Head of caudate nucleus (tissue), 42 donors: ENCODE measurements at regions not wholly inside any gene's neighbourhood (a gene's known extent, or its start where the extent isn't known, plus 50 kb on each side); places are given as distances from the start of the nearest gene placed in this dataset.

Experiments used
- DNase-seq, 42 donors: peaks; one replicate each; pipeline versions ENCODE4 v3.0.0 to v3.0.0-alpha.2; 2020 to 2021; ENCODE audit warnings: mixed read lengths in 7 of 42
- intact Hi-C: fragments of 100-400 bp; cut with DNase I; formaldehyde crosslinking; loops from one replicate; pipeline ENCODE4 v1.15.0; 2022

DNA sequence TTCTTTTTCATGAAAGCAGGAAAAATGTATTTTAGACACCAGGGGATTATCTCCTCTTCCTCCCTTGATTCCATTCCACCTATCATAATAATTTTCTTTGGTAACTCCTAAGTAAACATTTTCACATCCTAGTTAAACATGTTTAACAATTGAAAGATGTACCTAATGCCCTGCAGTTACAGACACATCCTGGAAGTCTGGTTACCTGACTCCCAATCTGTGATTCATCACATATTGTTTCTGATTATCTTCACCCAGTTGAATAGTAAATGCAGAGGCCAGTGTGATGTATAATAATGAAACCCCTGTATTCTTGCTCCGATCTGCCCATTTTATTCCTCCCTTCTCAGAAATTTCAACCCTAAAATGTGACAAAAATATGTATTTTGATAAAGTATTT, 1237.6 kb upstream of the LRRTM1 start:
- intact Hi-C loops: no loop called here
- DNase-seq: no peak

DNA sequence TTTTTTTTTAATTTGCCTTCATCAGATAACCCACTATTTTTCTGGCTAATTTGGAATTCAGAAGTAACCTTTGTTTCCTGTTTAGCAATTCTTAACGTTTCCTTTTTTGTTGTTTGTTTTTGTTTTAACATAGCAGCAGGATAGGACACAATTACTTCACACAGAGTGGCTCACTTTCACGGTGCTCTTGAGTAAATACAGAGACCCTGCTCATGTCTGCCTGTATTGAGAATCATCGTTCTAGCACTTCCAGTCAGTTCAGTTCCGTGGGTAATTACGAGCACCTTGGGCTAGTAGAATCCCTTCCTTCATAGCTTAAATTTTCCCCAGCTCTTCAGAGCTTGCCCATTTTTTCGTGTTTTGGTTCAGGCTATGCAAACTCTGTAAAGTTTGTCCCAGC, 1225.4 kb upstream of the LRRTM1 start:
- intact Hi-C loops: no loop called here
- no peak for DNase-seq

GRCh38 chr2:81528852-81529480, 1224.4 kb upstream of the LRRTM1 start:
- intact Hi-C loops: no loop called here
- no peak for DNase-seq

DNA sequence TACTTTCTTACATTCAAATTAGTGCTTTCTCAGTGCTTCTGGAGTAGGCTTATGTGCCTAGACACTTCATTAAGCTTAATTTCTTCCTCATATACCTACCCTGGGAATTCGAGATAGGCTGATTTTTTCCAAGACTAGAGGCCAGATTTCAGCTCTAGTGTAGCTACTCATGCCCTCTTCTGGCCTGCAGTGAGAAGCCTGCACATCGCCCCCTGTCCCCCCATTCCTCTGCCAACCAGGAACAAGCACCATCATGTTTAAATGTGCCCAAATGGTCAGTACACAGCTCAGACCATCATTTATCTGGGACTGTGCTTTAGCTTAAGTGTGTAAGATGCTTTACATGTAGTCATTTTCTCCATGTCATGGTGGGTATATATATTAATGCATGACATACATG, 1218.8 kb upstream of the LRRTM1 start:
- no peak for DNase-seq
- intact Hi-C loops: no loop called here

- intact Hi-C loops: no loop called here
- DNase-seq: no peak
Measured at GRCh38 chr2:81513328-81513727, 1208.8 kb upstream of the LRRTM1 start.

- intact Hi-C loops: no loop called here
- no peak for DNase-seq
Measured at GRCh38 chr2:81505586-81505985, 1201.0 kb upstream of the LRRTM1 start.

DNA sequence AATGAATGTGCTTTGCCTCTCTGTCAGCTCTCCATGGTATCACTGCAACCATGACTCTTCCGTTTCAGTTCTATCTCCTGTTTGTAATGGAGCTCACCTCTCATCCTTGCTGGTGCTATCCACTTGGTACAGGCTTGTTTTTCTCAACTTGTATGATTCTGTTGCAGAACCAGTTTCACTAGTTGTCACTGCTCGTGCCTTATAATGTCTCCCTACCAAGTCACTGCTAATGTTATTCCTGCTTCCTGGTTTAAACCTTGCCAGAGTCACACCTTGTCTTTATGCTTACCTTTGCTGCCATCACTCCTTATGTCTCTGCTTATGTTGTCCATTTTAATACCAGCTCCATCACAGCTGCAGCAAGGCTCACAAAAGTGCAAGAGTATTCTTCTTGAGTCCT, 1191.0 kb upstream of the LRRTM1 start:
- no peak for DNase-seq

DNA sequence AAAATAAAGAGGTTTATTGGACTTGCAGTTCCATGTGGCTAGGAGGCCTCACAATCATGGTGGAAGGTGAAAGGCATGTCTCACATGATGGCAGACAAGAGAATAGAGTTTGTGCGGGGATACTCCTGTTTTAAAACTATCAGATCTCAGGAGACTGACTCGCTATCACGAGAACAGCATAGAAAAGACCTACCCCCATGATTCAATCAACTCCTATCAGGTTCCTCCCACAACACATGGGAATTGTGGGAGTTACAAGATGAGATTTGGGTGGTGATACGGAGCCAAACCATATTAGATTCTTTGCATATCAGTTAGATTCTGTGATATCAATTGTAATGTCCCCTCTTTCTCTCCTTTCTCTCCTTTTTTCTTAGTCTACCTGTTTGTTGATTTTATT, 1178.7 kb upstream of the LRRTM1 start:
- no peak for DNase-seq
- intact Hi-C loops: no loop called here

More for the DNA sequence above, 1191.0 kb upstream of the LRRTM1 start:
- intact Hi-C loops: no loop called here

DNA sequence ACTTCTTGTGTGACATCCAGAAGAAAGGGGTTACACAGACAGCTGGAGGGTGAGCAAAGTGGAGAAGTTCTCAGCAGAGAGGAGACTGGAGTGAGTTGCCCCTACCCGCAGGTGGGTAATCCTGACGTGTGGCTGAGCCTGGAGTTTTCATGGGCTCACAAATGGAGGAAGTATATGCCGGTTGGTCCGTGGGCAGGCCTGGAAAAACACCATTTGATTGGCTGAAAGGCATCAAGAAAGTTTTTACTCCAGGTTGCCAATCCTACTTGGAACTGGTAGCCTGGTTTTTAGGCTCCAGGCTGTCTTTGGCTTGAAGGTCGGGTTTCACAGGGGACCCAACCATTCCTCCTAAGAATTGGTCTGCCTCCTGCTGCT, 1177.4 kb upstream of the LRRTM1 start:
- intact Hi-C loops: no loop called here
- no peak for DNase-seq

GRCh38 chr2:81481242-81481993, 1176.9 kb upstream of the LRRTM1 start:
- DNase-seq: peak in 2 of 42 donors; percentile 25 to 31
- intact Hi-C loops: no loop called here

GRCh38 chr2:81467096-81467495, 1162.5 kb upstream of the LRRTM1 start:
- peak in 1 of 42 donors; percentile 10 for DNase-seq
- intact Hi-C loops: no loop called here

- intact Hi-C loops: no loop called here
Measured at GRCh38 chr2:81462420-81462819, 1157.9 kb upstream of the LRRTM1 start.

GRCh38 chr2:81445176-81445575, 1140.6 kb upstream of the LRRTM1 start:
- DNase-seq: no peak
- intact Hi-C loops: no loop called here

More at GRCh38 chr2:81462420-81462819, 1157.9 kb upstream of the LRRTM1 start:
- no peak for DNase-seq

- intact Hi-C loops: no loop called here
- DNase-seq: no peak
Measured at GRCh38 chr2:81437456-81438000, 1133.0 kb upstream of the LRRTM1 start.

GRCh38 chr2:81436256-81436655, 1131.7 kb upstream of the LRRTM1 start:
- peak in 1 of 42 donors; percentile 3 for DNase-seq
- intact Hi-C loops: no loop called here

GRCh38 chr2:81412681-81413080, 1108.1 kb upstream of the LRRTM1 start:
- intact Hi-C loops: no loop called here
- no peak for DNase-seq

- DNase-seq: no peak
- intact Hi-C loops: no loop called here
Measured at GRCh38 chr2:81403508-81403907, 1099.0 kb upstream of the LRRTM1 start.

DNA sequence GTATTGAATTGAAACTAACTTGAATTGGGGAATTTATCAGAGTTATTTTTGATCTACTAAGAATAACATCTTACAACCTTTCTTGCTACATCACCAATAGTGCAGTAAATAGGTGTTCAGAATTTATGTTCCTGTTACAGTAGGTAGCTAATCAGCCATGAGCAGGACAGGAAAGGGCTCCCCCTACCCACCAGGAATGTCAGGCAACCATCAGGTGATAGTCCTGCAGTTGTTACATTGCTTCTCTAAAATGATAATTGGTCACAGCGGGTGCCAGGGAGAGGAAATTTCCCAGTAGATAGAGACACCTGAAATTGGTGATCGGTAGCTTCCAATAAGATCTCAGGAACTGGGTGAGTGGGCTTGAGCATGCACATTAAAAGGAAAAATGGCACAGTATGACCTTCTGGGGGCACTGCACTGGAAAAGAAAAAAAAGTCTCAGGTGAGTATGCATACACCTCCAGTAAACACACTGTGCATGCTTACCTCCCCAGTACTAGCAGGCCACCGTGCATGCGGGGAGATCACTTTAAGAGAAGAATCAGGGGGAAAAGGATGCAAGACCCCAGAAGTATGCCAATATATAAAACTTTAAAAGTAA, 1092.0 kb upstream of the LRRTM1 start:
- no peak for DNase-seq
- intact Hi-C loops: no loop called here

DNA sequence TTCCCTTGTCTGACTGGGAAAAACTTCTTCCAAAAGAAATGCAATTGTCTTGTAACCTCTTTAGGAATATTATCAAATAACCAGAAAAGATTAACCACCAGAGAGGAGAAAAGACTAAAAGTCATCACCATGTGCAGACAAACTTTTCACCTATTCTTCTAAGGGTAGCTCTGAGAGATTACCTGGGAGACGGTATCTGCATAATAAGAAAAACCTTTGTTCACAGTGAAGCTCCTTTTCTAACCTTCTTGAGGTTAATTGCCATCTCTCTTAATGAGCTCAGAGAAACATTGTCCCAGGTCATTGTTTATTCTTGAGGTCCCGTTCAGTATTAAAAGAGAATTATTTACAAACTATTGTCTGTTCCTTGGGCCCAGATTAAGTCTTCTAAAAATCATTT, 1091.2 kb upstream of the LRRTM1 start:
- DNase-seq: no peak
- intact Hi-C loops: no loop called here

GRCh38 chr2:81389203-81389602, 1084.7 kb upstream of the LRRTM1 start:
- intact Hi-C loops: no loop called here
- DNase-seq: no peak
